Inflammatory macrophage (primary cell): ENCODE measurements at regions not wholly inside any gene's neighbourhood (a gene's known extent, or its start where the extent isn't known, plus 50 kb on each side); places are given as distances from the start of the nearest gene placed in this dataset.

ENCODE experiments used
- DNase-seq, 2 donors: peaks; one replicate each; pipeline ENCODE4 v3.0.0-alpha.2; 2020 to 2022

- DNase-seq = no peak
Measured at GRCh38 chr1:234686035-234686434, 76.1 kb upstream of the IRF2BP2 start.

- DNase-seq = peak in 1 of 2 donors; percentile 27
Measured at GRCh38 chr1:234684856-234685255, 74.9 kb upstream of the IRF2BP2 start.

GRCh38 chr1:234683861-234684632 lies 74.1 kb upstream of the IRF2BP2 start:
- peak; percentile 84 to 86 for DNase-seq

GRCh38 chr1:234683127-234683860 lies 73.3 kb upstream of the IRF2BP2 start:
- no peak for DNase-seq

- DNase-seq = no peak
Measured at GRCh38 chr1:234681990-234682389, 72.0 kb upstream of the IRF2BP2 start.

GRCh38 chr1:234681065-234681464 lies 71.1 kb upstream of the IRF2BP2 start:
- DNase-seq = no peak

- DNase-seq = no peak
Measured at GRCh38 chr1:234680331-234680904, 70.4 kb upstream of the IRF2BP2 start.

- DNase-seq = peak; percentile 36 to 69
Measured at GRCh38 chr1:234676103-234676594, 66.2 kb upstream of the IRF2BP2 start.

GRCh38 chr1:234675572-234675971 lies 65.6 kb upstream of the IRF2BP2 start:
- no peak for DNase-seq

- DNase-seq = no peak
Measured at GRCh38 chr1:234675006-234675405, 65.0 kb upstream of the IRF2BP2 start.

GRCh38 chr1:234674218-234674815 lies 64.3 kb upstream of the IRF2BP2 start:
- no peak for DNase-seq

- DNase-seq = no peak
Measured at GRCh38 chr1:234672349-234673135, 62.6 kb upstream of the IRF2BP2 start.

GRCh38 chr1:234670967-234671626 lies 61.1 kb upstream of the IRF2BP2 start:
- no peak for DNase-seq

- DNase-seq = no peak
Measured at GRCh38 chr1:234669499-234669898, 59.5 kb upstream of the IRF2BP2 start.

- no peak for DNase-seq
Measured at GRCh38 chr1:234668577-234668955, 58.6 kb upstream of the IRF2BP2 start.

GRCh38 chr1:234667600-234668576 lies 57.9 kb upstream of the IRF2BP2 start:
- DNase-seq = no peak

GRCh38 chr1:234666761-234667160 lies 56.8 kb upstream of the IRF2BP2 start:
- DNase-seq = peak; percentile 47 to 81

GRCh38 chr1:234665975-234666605 lies 56.1 kb upstream of the IRF2BP2 start:
- DNase-seq = peak; percentile 58 to 92

GRCh38 chr1:234662148-234662547 lies 52.2 kb upstream of the IRF2BP2 start:
- no peak for DNase-seq
